AG04449 (cell line): ENCODE measurements at regions not wholly inside any gene's neighbourhood (a gene's known extent, or its start where the extent isn't known, plus 50 kb on each side); places are given as distances from the start of the nearest gene placed in this dataset.

Experiments
- CTCF ChIA-PET: fragments of 350-600 bp; formaldehyde crosslinking; extraction: SDS; loops from one replicate; lab custom pipeline; 2021; ENCODE audit warnings: antibody characterized with exemption; lab: Yijun Ruan, JAX
- POLR2A ChIA-PET: fragments of 400-600, 350-600 bp; formaldehyde crosslinking; extraction: SDS; loops from one replicate; lab custom pipeline; 2020; ENCODE audit warnings: antibody characterized with exemption, inconsistent platforms; lab: Yijun Ruan, JAX
- DNase-seq: peaks from one replicate; pipeline ENCODE4 v3.0.0-alpha.2; 2010; ENCODE audit warnings: low read depth, low spot score
- H3K4me3 ChIP-seq: 2 replicates; pipeline ENCODE4 v1.5.1; 2011; ENCODE audit warnings: low read depth, mild to moderate bottlenecking, control low read depth, low read length
- TF ChIP-seq, protein P1 (sequence below): IDR thresholded peaks from one replicate; pipeline ENCODE4 v1.5.1; 2011; ENCODE audit warnings: mild to moderate bottlenecking, moderate library complexity, low read length, control low read depth, inconsistent platforms; ENCODE audit not compliant: insufficient read depth; ENCODE audit errors: missing control alignments

DNA sequence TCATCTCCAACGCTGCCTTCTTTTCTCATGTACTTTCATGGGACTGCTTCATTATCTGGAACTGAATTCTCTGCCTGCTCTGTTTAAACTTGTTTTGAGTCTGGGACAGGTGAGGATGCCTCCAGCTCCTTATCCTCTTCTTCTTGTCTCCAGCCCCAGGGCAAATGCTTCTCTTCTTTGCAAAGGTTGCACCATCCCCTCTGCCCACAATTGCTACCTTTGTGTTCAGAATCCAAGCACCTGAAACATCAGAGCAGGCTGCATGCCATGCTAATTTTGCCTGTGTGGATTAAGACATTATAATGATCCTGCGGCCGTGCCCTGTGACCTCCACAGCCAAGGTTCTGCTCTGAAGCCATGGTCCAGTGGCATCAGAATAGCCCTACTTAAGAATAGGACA lies 309.5 kb downstream of the EPHA4 start:
- TF ChIP-seq, protein P1, sequence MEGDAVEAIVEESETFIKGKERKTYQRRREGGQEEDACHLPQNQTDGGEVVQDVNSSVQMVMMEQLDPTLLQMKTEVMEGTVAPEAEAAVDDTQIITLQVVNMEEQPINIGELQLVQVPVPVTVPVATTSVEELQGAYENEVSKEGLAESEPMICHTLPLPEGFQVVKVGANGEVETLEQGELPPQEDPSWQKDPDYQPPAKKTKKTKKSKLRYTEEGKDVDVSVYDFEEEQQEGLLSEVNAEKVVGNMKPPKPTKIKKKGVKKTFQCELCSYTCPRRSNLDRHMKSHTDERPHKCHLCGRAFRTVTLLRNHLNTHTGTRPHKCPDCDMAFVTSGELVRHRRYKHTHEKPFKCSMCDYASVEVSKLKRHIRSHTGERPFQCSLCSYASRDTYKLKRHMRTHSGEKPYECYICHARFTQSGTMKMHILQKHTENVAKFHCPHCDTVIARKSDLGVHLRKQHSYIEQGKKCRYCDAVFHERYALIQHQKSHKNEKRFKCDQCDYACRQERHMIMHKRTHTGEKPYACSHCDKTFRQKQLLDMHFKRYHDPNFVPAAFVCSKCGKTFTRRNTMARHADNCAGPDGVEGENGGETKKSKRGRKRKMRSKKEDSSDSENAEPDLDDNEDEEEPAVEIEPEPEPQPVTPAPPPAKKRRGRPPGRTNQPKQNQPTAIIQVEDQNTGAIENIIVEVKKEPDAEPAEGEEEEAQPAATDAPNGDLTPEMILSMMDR, result no peak
- ChIA-PET CTCF (no interaction called here), POLR2A (no interaction called here)
- no peak for DNase-seq
- no peak overlapping the region for H3K4me3 ChIP-seq

DNA sequence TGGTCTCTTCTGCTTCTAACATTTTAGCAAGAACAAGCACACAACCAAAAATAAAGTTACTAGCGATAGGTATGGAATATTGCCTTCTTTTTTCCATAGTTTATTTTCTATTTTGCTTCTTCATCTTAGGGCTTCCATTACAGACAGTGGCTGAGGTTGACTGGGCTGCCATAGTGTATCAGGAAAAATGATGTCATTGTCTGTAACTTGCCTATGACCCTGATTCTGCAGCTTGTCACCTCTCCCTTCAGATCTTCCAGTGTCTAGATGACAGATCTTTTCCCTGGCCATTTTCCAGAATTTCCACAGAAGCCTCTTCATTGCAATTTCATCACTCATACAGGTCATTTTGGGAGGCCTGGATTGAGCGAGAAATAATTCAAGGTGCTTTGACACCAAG lies 308.5 kb downstream of the EPHA4 start:
- H3K4me3 ChIP-seq, result no peak overlapping the region
- DNase-seq, result no peak
- TF ChIP-seq, protein P1, result no peak
- ChIA-PET CTCF (no interaction called here), POLR2A (no interaction called here)

DNA sequence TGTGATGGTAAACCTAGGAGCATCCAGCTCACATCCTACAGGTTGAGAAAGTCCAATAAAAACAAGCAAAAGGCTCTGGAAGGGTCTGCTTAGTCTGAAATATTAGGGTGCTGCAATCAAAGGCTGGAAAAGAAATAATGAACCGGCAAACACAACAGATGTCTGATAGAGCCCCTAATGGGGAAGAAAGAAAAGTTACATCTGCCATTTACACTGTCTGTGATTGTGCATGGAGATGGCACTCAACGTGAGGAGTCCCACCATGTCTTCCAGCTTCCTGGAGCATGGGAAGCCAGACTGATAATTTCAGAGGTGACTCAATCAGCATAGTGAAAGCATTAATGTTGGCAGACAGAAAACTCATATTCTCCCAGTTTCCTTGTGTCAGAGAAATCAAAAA lies 307.8 kb downstream of the EPHA4 start:
- TF ChIP-seq, protein P1, result no peak

DNA sequence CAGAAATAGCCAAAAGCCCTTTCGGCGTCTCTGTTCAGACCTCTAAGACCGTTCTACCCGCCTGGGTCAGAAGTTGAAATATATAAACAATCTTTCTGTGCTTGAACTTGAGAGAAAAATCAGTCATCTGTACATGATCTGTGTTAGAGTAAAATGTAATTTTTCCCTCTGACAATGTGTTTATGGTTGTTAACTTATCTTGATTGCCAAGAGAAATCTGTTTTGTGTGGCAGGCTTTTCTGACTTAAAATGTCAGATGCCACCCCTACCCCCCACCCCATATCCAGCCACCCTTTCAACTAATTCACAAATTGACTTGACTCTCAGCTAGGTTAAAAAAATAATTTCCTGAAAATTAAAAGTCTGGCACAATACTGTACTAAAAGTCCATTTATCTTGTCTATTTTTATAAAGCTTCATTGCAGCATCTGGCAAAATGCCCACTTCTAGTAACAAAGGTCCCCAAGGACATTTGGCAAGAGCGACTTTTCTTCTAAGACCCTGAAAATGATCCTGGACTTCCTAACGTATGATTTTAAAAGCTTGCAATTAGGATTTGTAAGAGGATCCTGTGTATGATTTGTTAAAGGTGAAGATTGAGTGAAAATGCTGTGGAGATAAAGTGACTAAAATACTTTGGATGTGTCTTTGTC lies 304.2 kb downstream of the EPHA4 start:
- POLR2A ChIA-PET, result no interaction called here
- no peak overlapping the region for H3K4me3 ChIP-seq
- no peak for DNase-seq
- CTCF ChIA-PET, result no interaction called here
- TF ChIP-seq, protein P1, result no peak

More for the DNA sequence above, 307.8 kb downstream of the EPHA4 start:
- CTCF ChIA-PET, result no interaction called here
- no peak for DNase-seq
- no peak overlapping the region for H3K4me3 ChIP-seq
- POLR2A ChIA-PET, result no interaction called here

DNA sequence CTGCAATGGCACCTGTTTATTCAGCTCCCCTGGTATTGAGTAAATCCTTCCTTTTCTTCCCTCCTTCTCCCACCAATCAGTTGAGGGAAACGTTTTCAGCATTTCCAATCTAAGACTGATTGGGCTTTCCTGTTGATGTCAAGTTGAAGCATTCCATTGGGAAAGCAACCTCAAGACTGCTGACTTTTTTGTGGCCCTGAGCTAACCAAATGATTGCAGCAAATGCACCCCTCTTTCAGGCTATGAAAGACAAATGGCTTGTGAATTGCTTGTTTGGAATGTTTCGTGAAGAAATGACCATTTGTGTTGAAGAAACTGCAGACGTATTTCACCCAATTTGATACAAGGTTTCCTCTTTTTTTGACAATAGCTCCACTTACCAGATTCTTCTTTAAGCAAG lies 303.5 kb downstream of the EPHA4 start:
- DNase-seq, result no peak
- POLR2A ChIA-PET, result no interaction called here
- CTCF ChIA-PET, result no interaction called here
- TF ChIP-seq, protein P1, result no peak
- H3K4me3 ChIP-seq, result no peak overlapping the region

DNA sequence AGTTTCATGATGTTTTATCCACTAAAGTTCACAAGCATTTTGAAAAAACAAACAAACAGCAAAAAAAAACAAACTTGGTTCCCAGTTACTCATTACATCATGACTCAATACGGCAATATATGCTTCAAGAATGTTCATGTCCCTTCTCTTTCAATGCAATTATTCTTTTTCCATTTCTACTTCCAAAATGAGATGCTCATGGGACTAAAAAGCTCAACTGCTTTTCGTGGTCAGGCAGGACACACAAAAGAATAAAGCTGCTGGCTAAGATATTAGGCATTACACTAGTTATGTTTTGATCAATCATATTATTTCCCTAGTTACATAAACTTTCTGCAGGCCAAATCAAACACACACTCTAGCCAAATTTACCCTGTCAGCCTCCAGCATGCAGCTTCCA lies 301.3 kb downstream of the EPHA4 start:
- H3K4me3 ChIP-seq, result no peak overlapping the region
- POLR2A ChIA-PET, result no interaction called here
- TF ChIP-seq, protein P1, result no peak

More for the DNA sequence above, 301.3 kb downstream of the EPHA4 start:
- no peak for DNase-seq
- CTCF ChIA-PET, result no interaction called here
